Activated CD8-positive, alpha-beta T cell treated with anti-CD3 and anti-CD28 coated beads, Interleukin-2, amount 10 ng/mL, durations not matched to agents 7 days and 5 days (primary cell): ENCODE measurements at regions not wholly inside any gene's neighbourhood (a gene's known extent, or its start where the extent isn't known, plus 50 kb on each side); places are given as distances from the start of the nearest gene placed in this dataset.

Experiments
- ATAC-seq: fragments of 150-1000 bp; cut with Tn5 transposase; one replicate; pipeline ENCODE4 v1.10.0; 2021; ENCODE audit warnings: moderate library complexity
- CTCF ChIA-PET: fragments of 350-600 bp; sonication (Branson Sonifier 250); formaldehyde crosslinking; loops from one replicate; lab custom pipeline; 2021; ENCODE audit warnings: antibody characterized with exemption; lab: Charles Lee
- POLR2A ChIA-PET: fragments of 350-600 bp; sonication (Branson Sonifier 250); formaldehyde crosslinking; loops from one replicate; lab custom pipeline; 2021; ENCODE audit warnings: antibody characterized with exemption; lab: Charles Lee
- DNase-seq: peaks from one replicate; pipeline ENCODE4 v3.0.0-alpha.2; 2020
- H3K27ac Mint-ChIP-seq: one replicate; pipeline ENCODE4 v1.8.0; 2021; ENCODE audit warnings: mild to moderate bottlenecking, mixed read lengths
- H3K27me3 Mint-ChIP-seq: one replicate; pipeline ENCODE4 v1.8.0; 2021; ENCODE audit warnings: low read depth, mixed read lengths
- H3K36me3 Mint-ChIP-seq: one replicate; pipeline ENCODE4 v1.8.0; 2021; ENCODE audit warnings: low read depth, mixed read lengths
- H3K4me1 Mint-ChIP-seq: one replicate; pipeline ENCODE4 v1.8.0; 2021; ENCODE audit warnings: low read depth, mixed read lengths
- H3K4me3 Mint-ChIP-seq: one replicate; pipeline ENCODE4 v1.8.0; 2021; ENCODE audit warnings: mild to moderate bottlenecking, mixed read lengths
- H3K9me3 Mint-ChIP-seq: one replicate; pipeline ENCODE4 v1.8.0; 2022; ENCODE audit warnings: mixed read lengths; ENCODE audit not compliant: insufficient read depth

DNA sequence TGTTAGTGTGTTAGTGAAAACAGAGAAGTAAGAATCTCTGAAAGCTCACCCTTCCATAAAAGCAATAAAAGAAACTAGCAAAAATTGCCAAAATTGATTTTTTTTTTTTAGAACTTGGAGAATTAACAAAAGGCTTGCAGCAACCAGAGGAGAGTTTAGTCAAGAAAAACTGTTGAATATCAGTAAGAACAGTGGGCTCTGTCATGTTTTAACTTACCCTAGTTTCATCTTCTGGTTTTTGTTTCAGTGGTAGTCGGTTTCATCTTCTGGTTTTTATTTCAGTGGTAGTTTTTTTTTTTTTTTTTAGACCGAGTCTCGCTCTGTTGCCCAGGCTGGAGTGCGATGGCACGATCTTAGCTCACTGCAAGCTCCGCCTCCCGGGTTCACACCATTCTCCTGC is 580.9 kb downstream of the NYAP2 start:
- Mint-ChIP-seq H3K9me3 (no peaks in the 10 kb centered on the region), H3K27ac (no peak overlapping the region), H3K4me1 (no peaks in the 10 kb centered on the region), H3K36me3 (no peaks in the 10 kb centered on the region), H3K4me3 (no peak overlapping the region), H3K27me3 (no peaks in the 10 kb centered on the region)
- ATAC-seq (no peak), DNase-seq (no peak)
- ChIA-PET POLR2A (interaction anchor here (0.6 kb wide), 1 partner anchor 817 kb away, joined by 3 read pairs; no protein-coding TSS in a partner anchor), CTCF (no interaction called here)

DNA sequence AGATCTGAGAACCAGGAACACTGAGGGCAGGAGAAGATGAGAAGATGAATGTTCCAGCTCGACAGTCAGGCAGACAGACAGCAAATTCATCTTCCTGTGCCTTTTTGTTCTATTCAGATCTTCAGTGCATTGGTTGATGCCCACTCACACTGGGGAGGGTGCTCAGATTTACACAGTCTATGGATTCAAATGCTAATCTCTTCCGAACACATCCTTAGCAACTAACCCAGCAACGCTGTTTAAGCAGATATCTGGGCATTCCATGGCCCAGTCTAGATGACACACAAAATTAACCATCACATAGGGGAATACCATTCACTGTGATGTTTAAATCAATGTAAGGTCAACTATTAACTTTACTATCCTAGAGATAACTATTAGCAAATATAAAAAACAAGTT is 571.9 kb downstream of the NYAP2 start:
- no peak for DNase-seq
- Mint-ChIP-seq H3K4me3 (no peak overlapping the region), H3K4me1 (no peaks in the 10 kb centered on the region), H3K36me3 (no peaks in the 10 kb centered on the region), H3K27me3 (no peaks in the 10 kb centered on the region), H3K27ac (no peak overlapping the region), H3K9me3 (peaks cover 8% of the 10 kb centered on the region)
- POLR2A ChIA-PET, result no interaction called here
- no peak for ATAC-seq
- CTCF ChIA-PET, result no interaction called here

DNA sequence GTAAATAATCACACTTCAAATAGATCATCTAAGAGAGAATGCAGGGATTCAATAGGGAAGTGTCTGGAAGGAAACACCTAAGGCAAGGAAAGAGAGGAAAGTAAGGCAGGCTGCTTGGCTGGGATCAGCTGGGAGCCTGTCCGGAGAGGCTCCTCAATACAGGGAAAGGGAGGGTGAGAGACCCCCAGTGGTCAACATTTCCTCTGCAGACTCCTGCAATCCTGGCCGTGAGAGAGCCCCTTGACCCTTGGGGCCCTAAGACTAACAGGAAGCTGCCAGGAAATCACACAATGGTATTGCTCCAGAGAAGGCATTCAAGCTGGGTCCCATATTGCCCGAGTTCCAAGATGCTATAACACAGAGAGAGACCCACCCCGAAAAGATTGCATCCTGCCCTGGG is 549.4 kb downstream of the NYAP2 start:
- Mint-ChIP-seq H3K4me3 (no peak overlapping the region), H3K9me3 (peaks cover 22% of the 10 kb centered on the region), H3K27ac (no peak overlapping the region), H3K4me1 (no peaks in the 10 kb centered on the region), H3K36me3 (no peaks in the 10 kb centered on the region), H3K27me3 (no peaks in the 10 kb centered on the region)
- DNase-seq, result no peak
- ATAC-seq, result no peak
- POLR2A ChIA-PET, result no interaction called here
- CTCF ChIA-PET, result no interaction called here

DNA sequence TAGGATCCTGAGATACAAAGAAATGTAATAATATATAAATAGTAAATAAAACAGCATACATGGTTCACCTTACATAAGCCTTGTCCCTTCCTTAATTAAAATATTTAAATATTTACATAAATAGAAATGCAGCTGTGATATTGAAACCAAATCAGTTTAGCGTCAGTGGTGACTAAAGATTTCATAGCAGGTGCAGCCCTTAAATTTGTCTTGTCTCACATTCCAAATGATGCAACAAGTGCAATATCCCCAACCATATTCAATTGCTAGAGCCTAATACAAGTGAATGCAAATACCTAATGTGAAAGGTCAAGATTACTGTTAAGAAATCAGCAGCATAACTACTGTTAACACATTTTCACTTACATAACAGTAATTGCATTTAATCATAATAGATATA is 539.5 kb downstream of the NYAP2 start:
- DNase-seq (no peak), ATAC-seq (no peak)
- Mint-ChIP-seq H3K4me1 (no peaks in the 10 kb centered on the region), H3K4me3 (no peak overlapping the region), H3K9me3 (no peaks in the 10 kb centered on the region), H3K36me3 (no peaks in the 10 kb centered on the region), H3K27ac (no peak overlapping the region), H3K27me3 (no peaks in the 10 kb centered on the region)
- ChIA-PET POLR2A (no interaction called here), CTCF (no interaction called here)

DNA sequence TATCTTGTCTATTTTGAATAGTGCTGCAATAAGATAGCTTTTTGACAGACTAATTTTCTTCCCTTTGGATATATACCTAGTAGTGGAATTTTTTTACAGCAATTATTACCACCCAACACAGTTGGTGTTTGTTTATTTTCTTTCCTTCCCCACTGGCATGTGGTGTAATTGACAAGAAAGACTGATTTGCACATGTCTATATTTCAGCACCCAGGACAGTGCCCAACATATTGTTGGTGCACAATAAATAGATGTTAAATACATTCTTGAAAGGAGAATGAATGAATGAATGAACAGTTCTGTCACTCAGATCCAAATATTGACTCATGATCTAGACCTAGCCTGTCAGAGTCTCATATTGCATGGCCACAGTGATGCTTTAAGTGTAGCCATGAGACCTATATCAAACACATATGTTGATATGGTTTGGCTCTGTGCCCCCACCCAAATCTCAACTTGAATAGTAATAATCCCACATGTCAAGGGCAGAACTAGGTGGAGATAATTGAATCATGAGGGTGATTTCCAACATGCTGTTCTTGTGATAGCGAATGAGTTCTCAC is 538.2 kb downstream of the NYAP2 start:
- Mint-ChIP-seq H3K4me3 (no peak overlapping the region), H3K27me3 (no peaks in the 10 kb centered on the region), H3K36me3 (no peaks in the 10 kb centered on the region), H3K27ac (no peak overlapping the region), H3K9me3 (no peaks in the 10 kb centered on the region), H3K4me1 (no peaks in the 10 kb centered on the region)
- ATAC-seq, result no peak
- DNase-seq, result no peak
- ChIA-PET POLR2A (no interaction called here), CTCF (no interaction called here)

DNA sequence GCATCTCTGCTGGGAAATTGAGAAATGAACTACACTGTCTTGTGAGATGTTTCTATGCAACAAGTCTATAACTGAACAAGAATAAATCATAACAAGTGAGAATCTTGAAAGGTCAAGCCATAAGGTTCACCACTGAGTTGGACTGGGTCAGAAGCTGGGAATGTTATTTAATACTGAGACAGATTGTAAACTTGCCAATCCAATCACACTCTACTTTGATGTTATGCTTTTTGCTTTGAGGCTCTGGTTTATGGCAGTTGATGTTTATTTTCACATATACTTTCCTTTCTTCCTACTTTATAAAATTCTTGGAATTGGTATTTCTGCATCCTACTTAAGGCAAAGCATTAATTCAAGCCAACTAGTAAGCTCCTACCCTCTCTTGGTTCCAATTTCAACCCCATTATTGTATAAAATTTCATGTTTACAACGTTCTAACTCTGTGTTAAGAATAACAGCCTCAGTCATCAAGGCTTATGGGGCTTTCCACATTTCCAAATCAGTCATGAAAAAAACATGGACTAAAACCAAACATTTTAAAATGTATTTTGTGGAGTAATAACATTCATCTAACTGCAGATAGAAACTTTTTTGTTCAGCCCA is 533.4 kb downstream of the NYAP2 start:
- CTCF ChIA-PET, result no interaction called here
- H3K36me3 Mint-ChIP-seq, result no peaks in the 10 kb centered on the region
- POLR2A ChIA-PET, result no interaction called here

DNA sequence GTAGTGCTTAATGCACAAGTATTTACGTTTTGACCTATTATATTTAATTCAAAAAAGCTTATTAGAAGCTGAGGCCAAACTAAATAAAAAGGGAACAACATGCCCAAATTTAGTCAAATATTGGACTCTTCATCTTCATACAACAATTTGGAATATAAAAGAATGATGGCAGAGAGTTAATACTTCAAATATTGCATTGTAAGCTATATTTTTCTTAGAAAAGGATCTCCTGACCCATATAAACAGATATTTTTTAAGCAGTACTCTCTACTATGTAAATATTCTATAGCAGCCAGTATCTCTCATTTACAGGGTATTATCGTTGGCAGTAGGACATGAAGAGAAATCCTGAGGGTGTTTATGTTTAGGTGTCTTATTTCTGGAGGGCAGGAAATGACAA is 531.2 kb downstream of the NYAP2 start:
- H3K27me3 Mint-ChIP-seq, result no peaks in the 10 kb centered on the region
- DNase-seq (no peak), ATAC-seq (no peak)
- ChIA-PET CTCF (no interaction called here), POLR2A (no interaction called here)
- H3K27ac Mint-ChIP-seq, result no peak overlapping the region
- no peaks in the 10 kb centered on the region for H3K9me3 Mint-ChIP-seq
- no peaks in the 10 kb centered on the region for H3K36me3 Mint-ChIP-seq
- no peak overlapping the region for H3K4me3 Mint-ChIP-seq
- no peaks in the 10 kb centered on the region for H3K4me1 Mint-ChIP-seq

More for the DNA sequence above, 533.4 kb downstream of the NYAP2 start:
- Mint-ChIP-seq H3K4me3 (no peak overlapping the region), H3K9me3 (no peaks in the 10 kb centered on the region), H3K27ac (no peak overlapping the region), H3K4me1 (no peaks in the 10 kb centered on the region), H3K27me3 (no peaks in the 10 kb centered on the region)
- ATAC-seq, result no peak
- DNase-seq, result no peak

DNA sequence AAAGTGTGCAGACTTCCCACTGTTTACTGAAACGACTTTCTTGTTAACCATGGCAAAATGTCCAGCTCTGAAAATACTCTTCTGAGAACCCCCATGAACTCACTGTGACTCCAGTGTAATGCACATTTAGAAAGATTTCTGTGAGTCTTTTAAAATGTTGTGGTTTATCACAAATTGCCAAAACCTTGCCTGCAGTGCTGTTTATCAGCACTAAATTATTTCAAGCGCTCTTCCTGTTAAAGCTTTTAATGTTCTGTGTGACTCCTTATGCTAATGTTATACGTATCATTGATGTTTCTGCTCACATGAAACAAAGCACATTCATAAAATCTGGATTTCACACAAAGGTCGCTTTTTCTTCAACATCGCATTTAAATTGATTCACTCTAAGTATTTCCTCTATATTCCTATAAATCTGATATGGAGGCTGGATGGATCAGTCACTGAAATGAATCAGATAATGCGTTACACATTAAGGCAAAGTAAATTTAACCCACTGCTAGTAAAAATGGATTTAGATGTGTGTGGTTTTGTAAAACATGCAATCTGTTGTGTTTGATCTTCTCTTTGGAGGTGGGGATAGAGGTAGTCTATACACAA is 521.2 kb downstream of the NYAP2 start:
- no peak for ATAC-seq
- H3K9me3 Mint-ChIP-seq, result peaks cover 3% of the 10 kb centered on the region
- DNase-seq, result no peak
- ChIA-PET CTCF (no interaction called here), POLR2A (no interaction called here)
- no peaks in the 10 kb centered on the region for H3K36me3 Mint-ChIP-seq
- H3K27me3 Mint-ChIP-seq, result no peaks in the 10 kb centered on the region
- no peaks in the 10 kb centered on the region for H3K4me1 Mint-ChIP-seq
- no peak overlapping the region for H3K4me3 Mint-ChIP-seq
- H3K27ac Mint-ChIP-seq, result no peak overlapping the region

DNA sequence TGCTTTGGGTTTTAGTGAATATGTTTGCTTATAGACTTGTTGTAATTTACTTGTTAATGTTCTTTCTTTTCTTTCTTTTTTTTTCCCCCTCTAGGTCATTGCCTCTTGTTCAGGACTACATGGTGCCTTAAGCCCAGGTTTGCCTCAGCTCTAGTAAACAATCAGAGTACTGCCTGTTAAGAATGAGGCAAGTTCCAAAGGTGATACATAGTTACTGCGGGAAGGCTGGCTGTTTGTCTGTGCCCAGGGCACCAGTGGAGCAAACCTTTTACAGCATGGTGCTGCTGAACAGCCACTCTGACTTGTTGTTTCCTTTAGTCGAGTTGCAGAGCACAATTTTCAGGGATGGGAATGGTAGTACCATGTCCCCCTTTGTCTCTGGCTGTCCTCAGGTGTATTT is 517.2 kb downstream of the NYAP2 start:
- Mint-ChIP-seq H3K36me3 (no peaks in the 10 kb centered on the region), H3K4me3 (no peak overlapping the region), H3K4me1 (no peaks in the 10 kb centered on the region), H3K27ac (no peak overlapping the region), H3K9me3 (peaks cover 3% of the 10 kb centered on the region), H3K27me3 (no peaks in the 10 kb centered on the region)
- no peak for ATAC-seq
- CTCF ChIA-PET, result no interaction called here
- POLR2A ChIA-PET, result no interaction called here
- DNase-seq, result no peak

DNA sequence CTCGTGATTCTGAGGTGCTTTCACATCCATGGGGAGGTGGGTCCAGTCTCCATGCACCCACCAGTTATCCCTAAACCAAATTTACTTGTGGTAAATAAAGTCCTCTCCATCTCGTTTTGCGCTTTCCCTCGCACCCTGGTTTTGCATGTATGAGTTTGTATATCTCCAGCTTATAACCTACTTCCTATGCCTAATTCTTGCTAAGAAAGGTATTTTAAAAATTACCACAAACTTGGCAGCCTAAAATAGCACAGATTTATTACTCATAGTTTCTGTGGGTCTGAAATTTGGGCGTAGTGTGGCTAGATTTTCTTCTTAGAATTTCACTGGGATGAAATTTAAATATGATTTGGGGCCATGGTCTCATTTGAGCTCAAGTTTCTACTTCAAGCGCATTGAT is 511.5 kb downstream of the NYAP2 start:
- Mint-ChIP-seq H3K4me3 (no peak overlapping the region), H3K4me1 (no peaks in the 10 kb centered on the region), H3K27ac (no peak overlapping the region), H3K27me3 (no peaks in the 10 kb centered on the region), H3K36me3 (no peaks in the 10 kb centered on the region), H3K9me3 (no peaks in the 10 kb centered on the region)
- POLR2A ChIA-PET, result no interaction called here
- DNase-seq (no peak), ATAC-seq (no peak)
- CTCF ChIA-PET, result interaction anchor here (0.6 kb wide), 1 partner anchor 21 kb away, joined by 4 read pairs; no protein-coding TSS in a partner anchor

DNA sequence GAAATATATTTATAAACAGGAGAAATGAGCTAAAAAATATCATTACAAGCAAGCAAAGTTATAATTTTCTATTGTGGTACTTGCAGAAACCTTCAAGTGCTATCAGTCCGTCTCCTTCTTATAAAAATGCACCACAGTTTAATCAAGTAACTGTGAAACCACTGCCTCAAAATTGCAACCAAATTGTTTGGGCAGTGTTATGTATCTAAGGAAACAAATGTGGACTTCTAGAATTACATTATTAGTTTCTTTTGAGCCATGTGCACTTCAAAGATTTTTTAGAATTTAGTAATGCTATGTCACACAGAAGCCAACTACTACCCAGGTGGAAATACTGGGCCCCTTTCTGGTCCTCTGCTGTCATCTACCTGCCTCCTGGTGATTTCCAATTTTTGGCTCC is 495.6 kb downstream of the NYAP2 start:
- Mint-ChIP-seq H3K27me3 (no peaks in the 10 kb centered on the region), H3K36me3 (no peaks in the 10 kb centered on the region), H3K9me3 (no peaks in the 10 kb centered on the region), H3K4me3 (no peak overlapping the region), H3K27ac (no peak overlapping the region), H3K4me1 (no peaks in the 10 kb centered on the region)
- no peak for DNase-seq
- ATAC-seq, result no peak
- POLR2A ChIA-PET, result no interaction called here
- CTCF ChIA-PET, result no interaction called here

DNA sequence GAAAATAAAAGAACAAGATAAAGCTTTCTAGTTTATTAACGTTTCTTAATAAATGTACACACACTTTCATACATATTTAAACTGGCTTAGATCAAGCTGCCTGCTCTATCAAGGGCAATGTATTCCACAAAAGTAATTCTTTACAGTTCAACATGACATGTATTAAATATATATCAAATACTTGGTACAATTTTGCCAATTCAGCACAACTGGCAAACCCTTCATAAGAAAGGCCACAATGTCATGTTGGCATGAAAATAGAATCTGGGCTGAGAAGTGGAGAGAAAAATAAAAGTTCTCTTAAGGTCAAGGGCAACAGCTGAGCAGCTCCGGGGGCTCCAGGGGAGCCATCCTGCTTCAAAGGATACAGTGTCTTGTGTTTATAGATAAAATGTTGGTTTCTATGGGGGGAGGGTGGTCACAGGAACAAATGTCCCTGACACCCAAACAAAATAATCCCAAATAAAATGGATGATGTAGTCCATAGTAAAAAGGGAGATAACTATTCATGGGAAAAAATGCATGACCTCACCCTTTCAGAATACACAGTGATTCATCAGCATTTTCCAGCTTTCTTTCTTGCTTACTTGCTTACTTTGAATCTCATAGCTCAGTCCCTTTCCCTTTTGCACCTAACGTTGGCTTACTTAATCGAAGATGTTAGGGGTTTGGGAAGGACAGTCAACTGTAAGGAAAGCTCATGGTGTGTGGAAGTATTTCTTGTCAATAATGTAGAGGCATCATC is 494.9 kb downstream of the NYAP2 start:
- ATAC-seq, result no peak
- H3K9me3 Mint-ChIP-seq, result no peaks in the 10 kb centered on the region
- CTCF ChIA-PET, result no interaction called here

More for the DNA sequence above, 494.9 kb downstream of the NYAP2 start:
- no peaks in the 10 kb centered on the region for H3K4me1 Mint-ChIP-seq
- H3K27ac Mint-ChIP-seq, result no peak overlapping the region
- H3K4me3 Mint-ChIP-seq, result no peak overlapping the region
- POLR2A ChIA-PET, result no interaction called here
- no peak for DNase-seq
- no peaks in the 10 kb centered on the region for H3K36me3 Mint-ChIP-seq
- H3K27me3 Mint-ChIP-seq, result no peaks in the 10 kb centered on the region
